CD4-positive, alpha-beta T cell (primary cell): ENCODE measurements at regions not wholly inside any gene's neighbourhood (a gene's known extent, or its start where the extent isn't known, plus 50 kb on each side); places are given as distances from the start of the nearest gene placed in this dataset.

ENCODE experiments used
- ATAC-seq: fragments of 200-7000 bp; cut with Tn5 transposase; one replicate; pipeline ENCODE4 v1.10.0; 2022; ENCODE audit warnings: mild to moderate bottlenecking; ENCODE audit not compliant: poor library complexity
- CTCF ChIA-PET: fragments of 350-600 bp; sonication (Branson Sonifier 250); formaldehyde crosslinking; loops from one replicate; lab custom pipeline; 2021; ENCODE audit warnings: antibody characterized with exemption, inconsistent platforms; lab: Charles Lee
- POLR2A ChIA-PET: fragments of 350-600 bp; sonication (Branson Sonifier 250); formaldehyde crosslinking; loops from one replicate; lab custom pipeline; 2021; ENCODE audit warnings: antibody characterized with exemption, inconsistent platforms; lab: Charles Lee
- DNase-seq, 14 experiments: peaks; one replicate each; pipeline ENCODE4 v3.0.0-alpha.2; 2013 to 2020; ENCODE audit warnings: mixed read lengths in 2 of 14
- H3K27ac ChIP-seq, 2 donors: one replicate each; pipeline versions ENCODE4 v1.5.1 to v1.7.0; 2013; ENCODE audit warnings: low read length in 2 of 2, low read depth in 1 of 2, mild to moderate bottlenecking in 1 of 2
- H3K27me3 ChIP-seq, 2 experiments: 1 replicate in 1 of 2; 2 replicates in 1 of 2; pipeline versions ENCODE4 v1.6.1 to v1.7.0; 2013; ENCODE audit warnings: low read length in 2 of 2, control low read depth in 1 of 2, mild to moderate bottlenecking in 1 of 2, moderate library complexity in 1 of 2; ENCODE audit not compliant: insufficient read depth in 2 of 2, control insufficient read depth in 1 of 2
- H3K36me3 ChIP-seq: one replicate; pipeline ENCODE4 v1.6.1; 2013; ENCODE audit warnings: low read length, control low read depth; ENCODE audit not compliant: insufficient read depth
- H3K4me1 ChIP-seq: one replicate; pipeline ENCODE4 v1.6.1; 2013; ENCODE audit warnings: low read length, control low read depth; ENCODE audit not compliant: insufficient read depth
- H3K4me3 ChIP-seq: one replicate; pipeline ENCODE4 v1.5.1; 2013; ENCODE audit warnings: mild to moderate bottlenecking, low read length, moderate library complexity
- H3K9me3 ChIP-seq, 2 experiments: 1 replicate in 1 of 2; 2 replicates in 1 of 2; pipeline versions ENCODE4 v1.6.1 to v1.7.0; 2013; ENCODE audit warnings: low read length in 2 of 2, mild to moderate bottlenecking in 2 of 2, control low read depth in 1 of 2, moderate library complexity in 1 of 2; ENCODE audit not compliant: control insufficient read depth in 1 of 2, insufficient read depth in 1 of 2
- H3K27ac Mint-ChIP-seq: one replicate; pipeline ENCODE4 v1.8.0; 2020; ENCODE audit warnings: mixed read lengths
- H3K27me3 Mint-ChIP-seq: one replicate; pipeline ENCODE4 v1.8.0; 2021; ENCODE audit warnings: mixed read lengths
- H3K36me3 Mint-ChIP-seq: one replicate; pipeline ENCODE4 v1.8.0; 2021; ENCODE audit warnings: low read depth, mixed read lengths
- H3K4me1 Mint-ChIP-seq: one replicate; pipeline ENCODE4 v1.8.0; 2021; ENCODE audit warnings: low read depth, mixed read lengths
- H3K4me3 Mint-ChIP-seq: one replicate; pipeline ENCODE4 v1.8.0; 2020; ENCODE audit warnings: mild to moderate bottlenecking, mixed read lengths
- H3K9me3 Mint-ChIP-seq: one replicate; pipeline ENCODE4 v1.8.0; 2020; ENCODE audit warnings: mixed read lengths
- intact Hi-C, 2 experiments: fragments of 100-400 bp; cut with DNase I in 1 of 2; cut with micrococcal nuclease in 1 of 2; formaldehyde crosslinking; loops; one replicate each; pipeline versions ENCODE4 v1.15.1 to v1.9.0; 2023 to 2025; cut with DNase I, micrococcal nuclease
- TF ChIP-seq, protein P1 (sequence below): fragments of 200-600 bp; IDR thresholded peaks from one replicate; pipeline ENCODE4 v1.8.0; 2022; ENCODE audit warnings: antibody characterized with exemption, mild to moderate bottlenecking

DNA sequence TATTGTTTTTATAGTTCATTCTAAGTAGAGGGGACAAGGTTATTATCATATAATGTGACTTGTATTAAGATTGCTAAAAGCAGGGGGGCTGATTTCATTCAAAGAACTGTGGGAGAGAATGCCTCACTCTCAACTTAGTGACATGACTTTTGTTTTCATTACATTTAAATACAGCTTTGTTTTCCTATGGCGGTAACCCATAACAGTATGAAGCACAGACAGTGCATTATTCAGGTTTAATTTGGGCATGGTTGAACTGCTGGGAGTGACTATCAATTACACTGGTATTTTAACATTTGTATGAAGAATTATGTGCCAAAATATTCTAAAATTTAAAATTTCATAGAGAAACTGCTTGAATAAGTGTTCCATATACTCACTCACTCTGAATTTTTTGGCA is 637.3 kb downstream of the USP25 start:
- ChIA-PET CTCF (no interaction called here), POLR2A (no interaction called here)
- Mint-ChIP-seq H3K27me3 (no peaks in the 10 kb centered on the region), H3K4me1 (no peaks in the 10 kb centered on the region), H3K36me3 (no peaks in the 10 kb centered on the region), H3K27ac (no peak overlapping the region), H3K9me3 (no peaks in the 10 kb centered on the region), H3K4me3 (no peak overlapping the region)
- no peak for ATAC-seq
- H3K4me3 ChIP-seq = no peak overlapping the region
- DNase-seq = no peak
- no peaks in the 10 kb centered on the region for H3K36me3 ChIP-seq
- TF ChIP-seq, protein P1, sequence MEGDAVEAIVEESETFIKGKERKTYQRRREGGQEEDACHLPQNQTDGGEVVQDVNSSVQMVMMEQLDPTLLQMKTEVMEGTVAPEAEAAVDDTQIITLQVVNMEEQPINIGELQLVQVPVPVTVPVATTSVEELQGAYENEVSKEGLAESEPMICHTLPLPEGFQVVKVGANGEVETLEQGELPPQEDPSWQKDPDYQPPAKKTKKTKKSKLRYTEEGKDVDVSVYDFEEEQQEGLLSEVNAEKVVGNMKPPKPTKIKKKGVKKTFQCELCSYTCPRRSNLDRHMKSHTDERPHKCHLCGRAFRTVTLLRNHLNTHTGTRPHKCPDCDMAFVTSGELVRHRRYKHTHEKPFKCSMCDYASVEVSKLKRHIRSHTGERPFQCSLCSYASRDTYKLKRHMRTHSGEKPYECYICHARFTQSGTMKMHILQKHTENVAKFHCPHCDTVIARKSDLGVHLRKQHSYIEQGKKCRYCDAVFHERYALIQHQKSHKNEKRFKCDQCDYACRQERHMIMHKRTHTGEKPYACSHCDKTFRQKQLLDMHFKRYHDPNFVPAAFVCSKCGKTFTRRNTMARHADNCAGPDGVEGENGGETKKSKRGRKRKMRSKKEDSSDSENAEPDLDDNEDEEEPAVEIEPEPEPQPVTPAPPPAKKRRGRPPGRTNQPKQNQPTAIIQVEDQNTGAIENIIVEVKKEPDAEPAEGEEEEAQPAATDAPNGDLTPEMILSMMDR = no peak
- no peaks in the 10 kb centered on the region for H3K9me3 ChIP-seq
- no peaks in the 10 kb centered on the region for H3K27me3 ChIP-seq
- no peaks in the 10 kb centered on the region for H3K4me1 ChIP-seq
- H3K27ac ChIP-seq = no peak overlapping the region
- intact Hi-C loops = no loop called here

DNA sequence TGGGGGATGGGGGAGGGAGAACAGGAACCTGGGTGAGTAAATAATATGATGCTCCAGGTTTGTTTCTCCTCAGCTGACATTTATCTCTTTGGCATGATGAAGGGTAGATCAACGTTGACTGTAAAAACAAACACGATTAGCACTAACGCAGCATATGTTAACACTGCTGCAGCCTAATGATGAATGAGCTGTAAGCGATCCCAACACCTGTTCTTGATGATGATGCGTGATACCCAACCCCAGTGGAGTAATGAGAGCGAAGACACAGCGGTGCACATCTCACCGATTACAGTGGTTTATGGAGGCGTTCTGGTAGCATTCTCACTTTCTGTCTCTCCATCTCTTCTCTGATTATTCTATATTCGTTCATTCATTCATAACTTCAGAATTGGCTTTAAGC is 640.4 kb downstream of the USP25 start:
- Mint-ChIP-seq H3K4me3 (no peak overlapping the region), H3K27me3 (no peaks in the 10 kb centered on the region), H3K9me3 (no peaks in the 10 kb centered on the region), H3K27ac (no peak overlapping the region), H3K36me3 (no peaks in the 10 kb centered on the region), H3K4me1 (no peaks in the 10 kb centered on the region)
- Histone ChIP-seq H3K27ac (no peak overlapping the region), H3K4me1 (no peaks in the 10 kb centered on the region), H3K4me3 (no peak overlapping the region), H3K36me3 (no peaks in the 10 kb centered on the region), H3K27me3 (no peaks in the 10 kb centered on the region), H3K9me3 (no peaks in the 10 kb centered on the region)
- intact Hi-C loops = no loop called here
- TF ChIP-seq, protein P1 = no peak
- CTCF ChIA-PET = no interaction called here
- DNase-seq (no peak), ATAC-seq (no peak)
- POLR2A ChIA-PET = no interaction called here

DNA sequence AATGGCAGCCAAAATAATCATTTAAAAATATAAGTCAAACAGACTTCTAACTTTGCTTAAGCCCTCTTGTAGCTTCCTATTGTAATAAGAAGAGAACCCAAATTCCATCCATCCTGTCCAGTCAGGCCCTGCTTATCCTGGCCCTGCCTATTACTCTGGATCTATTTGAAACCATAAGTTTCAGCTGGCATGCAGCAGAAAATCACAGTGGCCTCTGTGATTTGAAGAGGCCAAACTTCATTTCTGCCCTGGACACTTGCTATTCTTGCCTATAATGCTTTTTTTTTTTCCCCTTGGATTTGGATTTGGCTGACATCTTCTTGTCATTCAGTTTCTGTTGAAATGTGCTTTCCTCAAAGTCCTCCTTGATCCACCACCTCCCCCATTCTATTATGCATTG is 642.8 kb downstream of the USP25 start:
- Mint-ChIP-seq H3K27me3 (no peaks in the 10 kb centered on the region), H3K9me3 (no peaks in the 10 kb centered on the region), H3K4me3 (no peak overlapping the region), H3K36me3 (no peaks in the 10 kb centered on the region), H3K27ac (no peak overlapping the region), H3K4me1 (no peaks in the 10 kb centered on the region)
- intact Hi-C loops = no loop called here
- TF ChIP-seq, protein P1 = no peak
- Histone ChIP-seq H3K4me1 (no peaks in the 10 kb centered on the region), H3K27ac (no peak overlapping the region), H3K9me3 (no peaks in the 10 kb centered on the region), H3K4me3 (no peak overlapping the region), H3K36me3 (no peaks in the 10 kb centered on the region), H3K27me3 (no peaks in the 10 kb centered on the region)
- CTCF ChIA-PET = no interaction called here
- DNase-seq = no peak
- ATAC-seq = no peak
- POLR2A ChIA-PET = no interaction called here
